Stimulated activated CD4-positive, alpha-beta T cell treated with anti-CD3 and anti-CD28 coated beads, Interleukin-12 subunit alpha, Interleukin-12 subunit beta, amount 100 ng/mL, for 48 hours (primary cell): ENCODE measurements at regions not wholly inside any gene's neighbourhood (a gene's known extent, or its start where the extent isn't known, plus 50 kb on each side); places are given as distances from the start of the nearest gene placed in this dataset.

ENCODE experiments used
- DNase-seq, 3 donors: peaks; one replicate each; pipeline ENCODE4 v3.0.0-alpha.2; 2020; ENCODE audit warnings: low read depth in 2 of 3, low spot score in 1 of 3

- DNase-seq = no peak
These were observed 455.6 kb upstream of the RARB start for GRCh38 chr3:24972491-24972890.

- no peak for DNase-seq
These were observed 446.8 kb upstream of the RARB start for GRCh38 chr3:24981309-24981708.

- no peak for DNase-seq
These were observed 446.1 kb upstream of the RARB start for GRCh38 chr3:24981924-24982323.

- DNase-seq = no peak
These were observed 442.4 kb upstream of the RARB start for GRCh38 chr3:24985668-24986067.

DNA sequence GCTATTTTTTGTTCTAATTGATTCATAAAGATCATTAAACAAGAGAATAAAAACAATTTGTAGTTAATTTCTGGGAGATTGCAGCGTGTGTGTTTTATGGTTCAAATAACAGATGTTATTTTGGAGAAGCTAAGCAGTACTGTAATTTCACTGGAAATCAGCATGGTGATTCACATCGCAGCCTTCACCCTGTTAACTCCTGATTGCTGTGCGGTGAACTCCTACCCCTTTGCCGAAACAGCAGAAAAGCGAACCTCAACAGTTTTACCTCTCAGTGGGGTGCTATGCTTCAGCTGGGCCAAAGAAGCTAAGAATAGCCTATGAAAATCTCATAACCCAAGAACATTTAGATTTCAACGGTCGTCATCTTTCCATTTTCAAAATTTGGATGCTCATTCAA, 441.5 kb upstream of the RARB start:
- DNase-seq = no peak

GRCh38 chr3:24999357-24999756, 428.7 kb upstream of the RARB start:
- no peak for DNase-seq

DNA sequence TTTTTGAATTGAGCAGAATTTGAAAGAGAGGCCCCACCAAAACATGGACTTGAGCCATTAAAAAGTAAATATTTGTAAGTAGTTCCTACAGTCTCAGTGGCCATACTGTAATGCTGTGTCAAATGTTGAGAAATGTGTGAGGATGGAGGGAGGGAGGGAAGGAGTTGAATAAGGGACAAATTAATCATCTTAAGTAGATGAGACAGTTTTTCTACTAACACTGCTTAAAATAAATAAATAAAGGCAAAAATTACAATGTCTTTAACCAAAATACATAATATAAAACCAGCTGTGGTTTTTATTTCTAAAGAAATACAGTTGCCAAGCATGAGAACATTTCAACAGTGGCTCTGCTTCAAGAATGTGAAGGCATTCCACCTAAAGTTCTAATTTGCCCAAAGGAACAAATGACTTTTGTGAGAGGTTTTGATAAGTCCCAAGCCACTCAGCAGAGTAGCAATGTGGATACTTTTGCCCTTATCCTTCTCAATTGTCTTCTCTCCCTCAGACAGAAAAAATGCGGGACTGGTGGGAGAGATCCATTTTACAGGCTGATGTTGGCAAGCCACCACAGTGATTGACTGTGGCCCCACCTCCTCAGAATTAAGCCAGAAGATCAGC, 427.0 kb upstream of the RARB start:
- DNase-seq = no peak

DNA sequence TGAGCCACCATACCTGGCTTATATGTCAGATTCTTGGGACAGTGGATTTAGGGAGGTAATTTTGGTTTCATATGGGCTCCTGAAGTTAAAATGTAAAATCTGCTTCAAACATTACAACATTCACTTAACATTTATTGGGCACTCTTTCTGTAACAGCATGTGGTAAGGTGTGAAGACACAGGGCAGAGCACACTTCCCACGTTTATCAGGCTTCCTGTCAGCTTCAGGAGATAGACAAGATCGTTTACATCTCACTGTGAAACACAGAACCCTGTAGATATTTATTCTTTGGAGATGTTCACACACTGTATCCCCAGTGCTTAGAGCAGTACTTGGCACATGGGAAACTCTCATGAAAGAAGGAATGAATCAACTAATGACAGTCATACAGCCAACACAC, 426.0 kb upstream of the RARB start:
- no peak for DNase-seq

GRCh38 chr3:25007974-25008658, 419.9 kb upstream of the RARB start:
- DNase-seq = no peak

GRCh38 chr3:25009665-25010064, 418.4 kb upstream of the RARB start:
- no peak for DNase-seq

DNA sequence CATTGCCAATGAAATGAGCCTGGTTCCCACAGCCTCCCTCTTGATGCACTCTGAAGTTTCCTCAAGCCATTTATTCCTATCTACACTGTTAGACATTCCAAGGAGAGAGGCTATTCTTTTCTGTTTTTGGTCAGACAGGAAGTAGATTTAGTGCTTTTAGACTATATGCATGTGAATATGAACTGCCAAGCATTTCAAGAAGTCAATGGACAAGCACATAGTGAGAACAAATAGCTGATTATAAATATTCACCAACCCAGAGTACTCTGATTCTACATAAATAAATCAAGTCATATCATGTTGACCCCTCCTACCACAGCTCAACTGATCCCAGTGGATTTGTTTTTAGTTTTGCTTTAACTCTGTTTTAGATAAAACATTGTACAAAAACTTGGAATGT, 412.5 kb upstream of the RARB start:
- DNase-seq = no peak

- no peak for DNase-seq
These were observed 409.2 kb upstream of the RARB start for GRCh38 chr3:25018909-25019308.

DNA sequence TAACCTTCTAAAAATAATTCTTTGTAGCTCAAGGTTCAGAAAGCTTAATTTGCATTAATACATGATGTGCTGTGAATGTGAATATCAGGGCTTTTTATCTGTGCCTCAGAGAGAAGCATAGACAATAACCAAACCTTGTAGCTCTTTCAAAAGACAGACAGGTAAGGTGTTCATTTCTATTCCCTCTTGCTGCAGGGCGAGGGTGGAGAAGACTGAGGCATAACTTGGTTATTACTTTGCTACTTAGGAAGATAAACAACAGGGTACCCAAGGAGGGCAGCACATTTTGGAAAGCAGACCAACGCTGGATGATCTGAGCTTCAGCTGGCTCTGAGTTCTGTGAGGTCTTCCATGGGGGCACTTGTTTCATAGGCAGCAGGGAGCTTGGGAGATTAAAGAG, 408.6 kb upstream of the RARB start:
- no peak for DNase-seq

GRCh38 chr3:25021816-25022215, 406.2 kb upstream of the RARB start:
- DNase-seq = no peak

- DNase-seq = no peak
These were observed 404.2 kb upstream of the RARB start for GRCh38 chr3:25023876-25024275.

GRCh38 chr3:25025236-25025635, 402.8 kb upstream of the RARB start:
- no peak for DNase-seq

GRCh38 chr3:25027650-25028049, 400.4 kb upstream of the RARB start:
- no peak for DNase-seq

DNA sequence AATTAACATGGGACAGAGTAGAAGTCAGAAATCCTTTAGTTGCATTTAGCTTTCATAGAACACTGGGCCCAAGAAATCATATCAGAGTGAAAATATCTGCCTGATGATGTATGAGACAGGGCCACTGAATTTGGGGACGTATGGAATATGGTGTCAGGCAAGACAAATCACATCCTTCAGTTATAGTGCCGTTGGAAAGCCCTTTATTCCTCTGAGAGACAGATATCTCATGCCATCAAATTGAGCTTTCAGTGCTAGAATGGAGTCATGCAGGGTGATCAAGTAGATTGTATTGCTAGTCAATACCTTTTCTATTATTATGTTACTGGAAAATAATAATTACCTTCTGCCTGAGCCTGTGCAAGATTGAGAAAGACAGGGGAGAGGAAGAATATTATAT, 398.2 kb upstream of the RARB start:
- no peak for DNase-seq

DNA sequence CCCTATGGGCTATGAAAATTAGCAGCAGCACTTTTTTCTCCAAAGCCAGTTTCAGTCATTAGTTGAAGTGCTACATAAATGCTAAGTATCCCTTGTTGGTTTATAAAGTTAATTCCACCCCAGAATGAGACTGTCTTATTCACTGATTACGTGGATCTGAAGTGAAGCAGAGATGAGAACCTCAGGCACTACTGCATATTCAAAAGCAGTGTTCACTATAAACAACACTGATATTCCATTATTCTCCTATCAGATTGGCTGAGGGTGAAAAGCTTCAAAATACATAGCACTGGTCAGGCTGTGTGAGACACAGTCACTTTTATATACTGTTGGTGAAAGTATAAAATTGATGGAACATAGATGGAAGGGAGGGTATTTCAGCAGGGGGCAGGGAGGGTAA, 395.7 kb upstream of the RARB start:
- no peak for DNase-seq

GRCh38 chr3:25033407-25034029, 394.5 kb upstream of the RARB start:
- DNase-seq = peak in 2 of 3 donors; percentile 0 to 27

DNA sequence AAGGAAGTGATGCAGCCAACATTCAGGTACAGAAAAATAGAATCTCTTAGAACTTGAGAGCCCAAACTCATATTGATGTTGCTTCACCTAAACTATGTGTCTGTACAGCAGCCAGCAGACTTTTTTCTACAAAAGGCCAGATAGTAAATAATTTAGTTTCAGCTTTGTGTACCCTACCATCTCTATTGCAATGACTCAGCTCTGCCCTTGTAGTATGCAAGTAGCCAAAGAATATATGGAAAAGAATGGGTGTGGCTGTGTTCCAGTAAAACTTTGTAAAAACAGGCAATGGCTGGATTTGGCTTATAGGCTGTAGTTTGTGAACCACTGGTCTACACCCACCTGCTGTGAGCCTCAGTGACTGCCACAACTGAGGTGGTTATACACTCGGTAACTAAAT, 392.5 kb upstream of the RARB start:
- DNase-seq = no peak

DNA sequence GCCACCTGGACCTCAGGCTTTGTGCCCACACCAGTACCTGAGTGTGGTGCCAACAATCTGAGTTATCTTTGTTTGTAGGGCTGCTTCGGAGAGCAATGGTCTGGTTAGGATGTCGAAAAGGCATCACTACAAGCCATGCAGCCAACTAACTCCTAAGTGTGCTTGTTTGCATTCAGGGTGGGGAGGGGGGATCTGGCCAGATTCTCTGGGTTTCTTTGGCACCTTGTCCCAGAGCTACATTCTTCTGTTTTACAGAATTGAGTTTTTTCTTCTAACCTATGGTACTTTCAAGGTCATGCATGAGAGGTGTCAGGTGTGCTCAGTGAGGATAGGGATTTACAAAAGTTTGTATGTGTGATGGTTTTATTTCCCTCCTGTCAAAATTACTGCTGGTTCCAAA, 391.4 kb upstream of the RARB start:
- no peak for DNase-seq

DNA sequence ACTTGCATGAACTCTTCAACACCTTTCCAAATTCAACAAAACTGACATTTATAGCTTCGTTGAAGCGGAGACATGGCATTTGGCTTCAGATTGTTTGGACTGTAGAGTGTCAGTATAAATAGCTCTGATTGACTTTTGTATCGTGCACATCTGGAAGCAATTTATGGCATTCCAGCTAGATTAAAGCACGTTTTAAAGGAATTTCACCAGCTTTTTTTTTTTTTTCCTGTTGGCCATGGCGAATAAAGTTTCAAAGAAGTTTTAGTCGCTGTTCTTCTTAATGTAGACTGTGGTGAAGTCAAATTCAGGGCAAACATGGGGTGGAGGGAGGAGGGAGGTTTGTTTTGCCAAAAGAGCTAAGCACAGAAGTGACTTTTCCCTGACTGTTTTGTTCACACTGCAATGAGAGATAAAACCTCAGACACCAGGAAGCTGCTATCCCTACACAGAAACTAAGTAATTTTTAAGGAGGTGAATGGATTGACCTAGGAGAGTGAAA, 391.0 kb upstream of the RARB start:
- no peak for DNase-seq
